ENCODE measurements at regions not wholly inside any gene's neighbourhood (a gene's known extent, or its start where the extent isn't known, plus 50 kb on each side); places are given as distances from the start of the nearest gene placed in this dataset.

DNA sequence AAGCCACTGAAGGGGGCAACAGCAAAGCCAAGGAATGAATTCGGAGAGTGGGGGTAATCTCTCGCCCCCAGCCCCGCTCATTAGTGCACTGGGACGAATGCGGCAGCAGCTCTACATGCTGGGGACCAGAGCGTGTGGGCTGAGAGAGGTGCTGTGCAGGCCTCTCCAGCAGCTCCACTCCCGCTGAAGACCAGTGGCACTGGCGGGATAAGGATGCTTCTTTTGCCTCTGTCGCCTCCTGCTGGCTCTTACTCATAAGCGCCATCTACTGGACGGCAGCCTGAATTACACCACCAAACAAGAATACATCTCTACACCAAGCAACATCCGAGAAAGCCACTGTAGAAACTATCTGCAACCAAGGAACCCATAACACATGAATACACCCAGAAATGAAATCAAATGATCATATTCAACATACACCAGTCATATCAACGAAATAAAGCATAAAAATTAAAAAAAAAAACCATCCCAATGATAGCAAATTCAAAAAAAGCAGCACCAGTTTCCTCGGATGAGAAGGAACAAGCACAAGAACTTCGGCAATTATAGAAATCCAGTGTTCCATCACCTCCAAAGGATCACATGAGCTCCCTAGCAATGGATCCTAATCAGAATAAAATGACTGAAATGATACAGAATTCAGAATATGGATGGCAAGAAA is 79.0 kb upstream of the TMEM168 start:
- TF ChIP-seq POLR2A (IDR thresholded peaks at IDR 0.05; ENCODE audit: low read length) (no peak), GATA1 (IDR thresholded peaks at IDR 0.05; ENCODE audit: low read depth, low read length) (no peak)
- peak; percentile 66 to 72 for DNase-seq

- DNase-seq = no peak
- TF ChIP-seq GATA1 (IDR thresholded peaks at IDR 0.05; ENCODE audit: low read depth, low read length) (no peak), POLR2A (IDR thresholded peaks at IDR 0.05; ENCODE audit: low read length) (no peak)
Observed at GRCh38 chr7:112868609-112869008, 78.4 kb upstream of the TMEM168 start.

DNA sequence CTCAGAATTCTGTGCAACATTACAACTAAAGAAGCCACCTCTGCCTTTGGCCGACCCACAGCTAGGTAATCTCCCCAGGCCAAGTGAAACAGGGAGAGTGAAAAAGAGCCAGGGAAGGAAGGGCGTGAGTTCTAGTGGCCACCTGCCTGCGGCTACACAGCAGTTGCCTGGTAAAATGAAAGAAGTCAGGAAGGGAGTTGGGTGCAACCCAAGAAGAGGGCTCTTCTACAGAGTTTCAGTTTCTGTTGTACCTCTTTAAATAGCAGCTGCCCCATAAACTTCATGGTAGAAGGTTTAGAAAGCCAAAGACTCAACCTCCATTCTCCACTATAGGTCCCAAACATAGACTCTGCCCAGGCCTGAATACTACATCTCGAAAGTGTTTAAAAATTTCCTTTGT is 76.2 kb upstream of the TMEM168 start:
- TF ChIP-seq POLR2A (IDR thresholded peaks at IDR 0.05; ENCODE audit: low read length) = no peak
- TF ChIP-seq GATA1 (IDR thresholded peaks at IDR 0.05; ENCODE audit: low read depth, low read length) = no peak
- DNase-seq = no peak

DNA sequence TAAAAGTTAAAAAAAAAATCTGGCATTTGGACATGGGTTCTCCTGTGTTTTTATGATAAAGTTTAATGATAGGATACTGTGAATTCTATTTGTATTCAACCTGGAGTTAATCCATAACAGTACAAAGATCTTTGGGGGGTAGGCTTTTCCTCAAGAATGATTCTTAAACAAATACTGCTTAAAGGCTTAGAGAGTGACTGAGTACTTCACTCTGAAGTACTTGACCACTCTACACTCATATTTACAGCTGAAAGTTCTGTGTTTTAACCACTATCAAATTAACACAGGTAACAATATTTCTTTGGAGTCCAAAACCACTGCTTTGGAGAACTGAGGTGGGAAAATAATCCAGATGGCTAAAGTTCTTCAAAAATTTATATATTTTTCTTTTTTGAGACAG is 74.2 kb upstream of the TMEM168 start:
- TF ChIP-seq POLR2A (IDR thresholded peaks at IDR 0.05; ENCODE audit: low read length) = no peak

DNA sequence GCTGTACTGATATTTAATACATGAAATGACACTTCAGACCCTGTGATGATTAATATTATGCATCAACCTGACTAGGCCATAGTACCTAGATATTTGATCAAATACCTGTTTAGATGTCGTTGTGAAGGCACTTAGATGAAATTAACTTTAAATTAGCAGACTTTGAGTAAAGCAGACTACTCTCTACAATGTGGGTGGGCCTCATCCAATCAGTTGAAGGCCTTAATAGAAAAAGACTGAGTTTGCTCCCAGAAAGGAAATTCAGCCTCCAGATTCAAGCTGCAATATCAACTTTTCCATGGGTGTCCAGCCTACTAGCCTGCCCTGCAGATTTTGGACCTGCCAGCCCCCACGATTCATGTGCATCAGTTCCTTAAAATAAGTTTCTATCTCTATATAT is 68.6 kb upstream of the TMEM168 start:
- DNase-seq = no peak
- TF ChIP-seq POLR2A (IDR thresholded peaks at IDR 0.05; ENCODE audit: low read length) (no peak), GATA1 (IDR thresholded peaks at IDR 0.05; ENCODE audit: low read depth, low read length) (no peak)

More for the DNA sequence above, 74.2 kb upstream of the TMEM168 start:
- no peak for DNase-seq

- TF ChIP-seq POLR2A (IDR thresholded peaks at IDR 0.05; ENCODE audit: low read length) = no peak
- TF ChIP-seq GATA1 (IDR thresholded peaks at IDR 0.05; ENCODE audit: low read depth, low read length) = no peak
- no peak for DNase-seq
Observed at GRCh38 chr7:112855227-112855626, 65.0 kb upstream of the TMEM168 start.

DNA sequence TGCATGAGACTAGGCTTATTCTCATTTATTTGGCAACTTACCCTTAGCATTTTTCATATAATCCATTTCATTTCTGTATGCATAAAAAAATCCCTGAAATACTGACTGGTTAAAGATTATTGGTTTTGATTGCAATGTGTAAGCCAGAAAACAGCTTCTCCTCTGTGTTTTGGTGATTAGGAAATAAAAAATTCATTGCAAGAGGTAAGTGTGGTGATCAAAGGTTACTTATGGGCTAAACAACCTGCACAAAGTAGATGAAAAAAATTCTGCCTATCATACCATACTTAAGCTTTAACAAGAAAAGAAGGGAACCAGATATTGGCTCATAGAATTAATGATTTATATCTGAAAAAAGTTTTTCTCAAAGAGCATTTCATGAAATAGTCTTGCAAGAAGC is 64.0 kb upstream of the TMEM168 start:
- no peak for DNase-seq
- TF ChIP-seq POLR2A (IDR thresholded peaks at IDR 0.05; ENCODE audit: low read length) (no peak), GATA1 (IDR thresholded peaks at IDR 0.05; ENCODE audit: low read depth, low read length) (no peak)

- DNase-seq = no peak
- TF ChIP-seq POLR2A (IDR thresholded peaks at IDR 0.05; ENCODE audit: low read length) = no peak
- TF ChIP-seq GATA1 (IDR thresholded peaks at IDR 0.05; ENCODE audit: low read depth, low read length) = no peak
Observed at GRCh38 chr7:112853422-112853821, 63.2 kb upstream of the TMEM168 start.

- TF ChIP-seq GATA1 (IDR thresholded peaks at IDR 0.05; ENCODE audit: low read depth, low read length) (no peak), POLR2A (IDR thresholded peaks at IDR 0.05; ENCODE audit: low read length) (no peak)
Observed at GRCh38 chr7:112843151-112843550, 53.0 kb upstream of the TMEM168 start.

More at GRCh38 chr7:112843151-112843550, 53.0 kb upstream of the TMEM168 start:
- no peak for DNase-seq

All from erythroblast (primary cell).